IMR-90 (cell line): ENCODE measurements at regions not wholly inside any gene's neighbourhood (a gene's known extent, or its start where the extent isn't known, plus 50 kb on each side); places are given as distances from the start of the nearest gene placed in this dataset.

ENCODE experiments used
- ATAC-seq: fragments of 200-7000 bp; cut with Tn5 transposase; 2 replicates; pipeline ENCODE4 v1.9.1; 2020; ENCODE audit warnings: low read depth, mild to moderate bottlenecking, moderate library complexity
- BruUV-seq: library from RNA; stranded (reverse); fragments of 400-500 nt; replicated peaks from 2 replicates; lab custom pipeline; 2021; lab: Mats Ljungman, UMichigan
- CTCF ChIA-PET: fragments of 300-600 bp; formaldehyde crosslinking; extraction: SDS; loops from one replicate; lab custom pipeline; 2021; ENCODE audit warnings: antibody characterized with exemption; lab: Yijun Ruan, JAX
- POLR2A ChIA-PET: fragments of 300-600 bp; sonication (Branson Sonifier 250); formaldehyde crosslinking; loops from one replicate; lab custom pipeline; 2022; ENCODE audit warnings: antibody characterized with exemption; ENCODE audit not compliant: unreplicated experiment; lab: Charles Lee
- DNase-seq: peaks from one replicate; pipeline ENCODE4 v3.0.0; 2013
- H2AFZ ChIP-seq: replicated peaks from 2 replicates; pipeline ENCODE3; 2013; ENCODE audit warnings: low read length, mild to moderate bottlenecking; ENCODE audit not compliant: poor library complexity
- H2AK5ac ChIP-seq: 2 replicates; pipeline ENCODE4 v1.6.1; 2013; ENCODE audit warnings: low read depth, low read length, inconsistent platforms
- H2AK9ac ChIP-seq: replicated peaks from 2 replicates; pipeline ENCODE3; 2013; ENCODE audit warnings: mild to moderate bottlenecking, low read depth, low read length, moderate library complexity; ENCODE audit not compliant: poor library complexity
- H2BK120ac ChIP-seq: 2 replicates; pipeline ENCODE4 v1.6.1; 2013; ENCODE audit warnings: low read depth, low read length, inconsistent platforms
- H2BK15ac ChIP-seq: 3 replicates; pipeline ENCODE4 v1.6.1; 2013; ENCODE audit warnings: low read depth, low read length, inconsistent platforms
- H2BK20ac ChIP-seq: 2 replicates; pipeline ENCODE4 v1.6.1; 2013; ENCODE audit warnings: low read depth, mild to moderate bottlenecking, inconsistent platforms, low read length, moderate library complexity
- H2BK5ac ChIP-seq: 2 replicates; pipeline ENCODE4 v1.6.1; 2013; ENCODE audit warnings: mild to moderate bottlenecking, low read depth, low read length, inconsistent platforms; ENCODE audit not compliant: poor library complexity, severe bottlenecking
- H3K14ac ChIP-seq: replicated peaks from 2 replicates; pipeline ENCODE4 v1.6.1; 2013; ENCODE audit warnings: low read depth, low read length, inconsistent platforms
- H3K18ac ChIP-seq: 2 replicates; pipeline ENCODE4 v1.6.1; 2013; ENCODE audit warnings: low read depth, low read length, control low read depth
- H3K23ac ChIP-seq: 2 replicates; pipeline ENCODE4 v1.6.1; 2013; ENCODE audit warnings: low read depth, low read length, inconsistent platforms
- H3K27ac ChIP-seq: 2 replicates; pipeline ENCODE4 v1.5.1; 2013; ENCODE audit warnings: mild to moderate bottlenecking, control low read depth, low read length; ENCODE audit not compliant: insufficient read depth
- H3K27me3 ChIP-seq: 2 replicates; pipeline ENCODE4 v1.6.1; 2013; ENCODE audit warnings: low read length; ENCODE audit not compliant: control insufficient read depth, insufficient read depth
- H3K36me3 ChIP-seq: 2 replicates; pipeline ENCODE4 v1.6.1; 2013; ENCODE audit warnings: low read length, mixed read lengths; ENCODE audit not compliant: control insufficient read depth, insufficient read depth
- H3K4ac ChIP-seq: 2 replicates; pipeline ENCODE4 v1.6.1; 2013; ENCODE audit warnings: low read depth, low read length, inconsistent platforms
- H3K4me1 ChIP-seq: 2 replicates; pipeline ENCODE4 v1.6.1; 2013; ENCODE audit warnings: low read length, mixed read lengths; ENCODE audit not compliant: control insufficient read depth, insufficient read depth
- H3K4me2 ChIP-seq: 2 replicates; pipeline ENCODE4 v1.6.1; 2013; ENCODE audit warnings: low read depth, mild to moderate bottlenecking, control low read depth, low read length, moderate library complexity
- H3K4me3 ChIP-seq: 2 replicates; pipeline ENCODE4 v1.5.1; 2013; ENCODE audit warnings: low read depth, mild to moderate bottlenecking, control low read depth, low read length, moderate library complexity; ENCODE audit not compliant: insufficient read depth
- H3K56ac ChIP-seq: 2 replicates; pipeline ENCODE4 v1.6.1; 2013; ENCODE audit warnings: low read length, inconsistent platforms; ENCODE audit not compliant: insufficient read depth; ENCODE audit errors: extremely low read depth
- H3K79me1 ChIP-seq, 2 experiments: 2 replicates each; pipeline ENCODE4 v1.6.1; 2013; ENCODE audit warnings: low read length in 2 of 2, inconsistent platforms in 1 of 2, low read depth in 1 of 2
- H3K9ac ChIP-seq: 2 replicates; pipeline ENCODE4 v1.6.1; 2013; ENCODE audit warnings: low read depth, low read length, control low read depth
- H3K9me1 ChIP-seq: 2 replicates; pipeline ENCODE4 v1.6.1; 2013; ENCODE audit warnings: low read length, inconsistent platforms; ENCODE audit not compliant: insufficient read depth
- H3K9me3 ChIP-seq: 2 replicates; pipeline ENCODE4 v1.6.1; 2013; ENCODE audit warnings: low read length; ENCODE audit not compliant: control insufficient read depth, insufficient read depth
- H4K20me1 ChIP-seq: 2 replicates; pipeline ENCODE4 v1.6.1; 2013; ENCODE audit warnings: low read length, inconsistent platforms; ENCODE audit not compliant: insufficient read depth
- H4K5ac ChIP-seq: 2 replicates; pipeline ENCODE4 v1.6.1; 2013; ENCODE audit warnings: mild to moderate bottlenecking, low read depth, low read length, control low read depth
- H4K8ac ChIP-seq, 2 experiments: 2 replicates each; pipeline ENCODE4 v1.6.1; 2013; ENCODE audit warnings: low read depth in 2 of 2, low read length in 2 of 2, control low read depth in 1 of 2, inconsistent platforms in 1 of 2
- H4K91ac ChIP-seq: 2 replicates; pipeline ENCODE4 v1.6.1; 2013; ENCODE audit warnings: low read depth, low read length, inconsistent platforms; ENCODE audit not compliant: insufficient read depth
- BHLHE40 ChIP-seq: fragments of 150-350 bp; IDR thresholded peaks from 2 replicates; pipeline ENCODE4 v1.6.1; 2016; ENCODE audit warnings: mild to moderate bottlenecking, low read depth, low read length
- CEBPB ChIP-seq: IDR thresholded peaks from 2 replicates; pipeline ENCODE4 v1.6.1; 2012; ENCODE audit warnings: low read depth, low read length, improper control_type of control experiment
- CHD1 ChIP-seq: IDR thresholded peaks from 2 replicates; pipeline ENCODE4 v1.6.1; 2012; ENCODE audit warnings: low read depth, low read length, improper control_type of control experiment
- CTCF ChIP-seq: conservative IDR thresholded peaks from 2 replicates; pipeline ENCODE4 v1.5.1; 2012; ENCODE audit warnings: mild to moderate bottlenecking, low read depth, low read length, improper control_type of control experiment
- ELK1 ChIP-seq: fragments of 150-350 bp; IDR thresholded peaks from 2 replicates; pipeline ENCODE4 v1.6.1; 2016; ENCODE audit warnings: low read depth, mild to moderate bottlenecking, low read length, moderate library complexity, borderline replicate concordance
- FOS ChIP-seq: fragments of 150-350 bp; IDR thresholded peaks from 2 replicates; pipeline ENCODE4 v1.6.1; 2016; ENCODE audit warnings: low read depth, low read length
- MAFK ChIP-seq: IDR thresholded peaks from 2 replicates; pipeline ENCODE4 v1.6.1; 2012; ENCODE audit warnings: low read depth, low read length, improper control_type of control experiment
- MAZ ChIP-seq: IDR thresholded peaks from 2 replicates; pipeline ENCODE4 v1.6.1; 2012; ENCODE audit warnings: low read depth, mild to moderate bottlenecking, low read length, improper control_type of control experiment, moderate library complexity, borderline replicate concordance
- MXI1 ChIP-seq: IDR thresholded peaks from 2 replicates; pipeline ENCODE4 v1.6.1; 2012; ENCODE audit warnings: low read depth, mild to moderate bottlenecking, low read length, moderate library complexity, borderline replicate concordance
- NFE2L2 ChIP-seq: fragments of 150-350 bp; IDR thresholded peaks from 2 replicates; pipeline ENCODE4 v1.6.1; 2016; ENCODE audit warnings: low read depth, mild to moderate bottlenecking, low read length
- POLR2A ChIP-seq: IDR thresholded peaks from 2 replicates; pipeline ENCODE4 v1.6.1; 2012; ENCODE audit warnings: mild to moderate bottlenecking, low read depth, low read length
- RAD21 ChIP-seq: IDR thresholded peaks from 2 replicates; pipeline ENCODE4 v1.6.1; 2012; ENCODE audit warnings: low read length, improper control_type of control experiment
- RCOR1 ChIP-seq: IDR thresholded peaks from 2 replicates; pipeline ENCODE4 v1.6.1; 2012; ENCODE audit warnings: mild to moderate bottlenecking, low read length, improper control_type of control experiment; ENCODE audit not compliant: insufficient replicate concordance
- RFX5 ChIP-seq: IDR thresholded peaks from 2 replicates; pipeline ENCODE4 v1.8.0; 2012; ENCODE audit warnings: low read depth, mild to moderate bottlenecking, low read length, moderate library complexity
- SMC3 ChIP-seq: fragments of 150-350 bp; IDR thresholded peaks from 2 replicates; pipeline ENCODE4 v1.6.1; 2016; ENCODE audit warnings: low read depth, mild to moderate bottlenecking, antibody characterized with exemption, low read length, moderate library complexity
- USF2 ChIP-seq: fragments of 150-350 bp; IDR thresholded peaks from 2 replicates; pipeline ENCODE4 v1.6.1; 2017; ENCODE audit warnings: mild to moderate bottlenecking, antibody characterized with exemption, low read length, low read depth
- dilution Hi-C: fragments of 300-500 bp; cut with HindIII; formaldehyde crosslinking; loops from one replicate; pipeline ENCODE4 v1.14.3; 2018; ENCODE audit warnings: low sequenced_read_pairs; ENCODE audit not compliant: unreplicated experiment
- in situ Hi-C: fragments of 300-500 bp; cut with MboI; formaldehyde crosslinking; loops from 3 replicates; pipeline ENCODE4 v1.14.3; 2019; ENCODE audit warnings: low sequenced_read_pairs, inconsistent platforms, mixed read lengths
- intact Hi-C: fragments of 100-400 bp; cut with micrococcal nuclease; formaldehyde crosslinking; loops from 2 replicates; pipeline ENCODE4 v1.10.0; 2022

GRCh38 chr12:87775051-87775450, 254.2 kb downstream of the C12orf50 start:
- dilution Hi-C loops = no loop called here
- peak overlapping the region; percentile 58; the same call in 1 of the 2 replicates for H3K18ac ChIP-seq
- no peaks in the 10 kb centered on the region for H3K79me1 ChIP-seq
- H3K27me3 ChIP-seq = no peaks in the 10 kb centered on the region
- H3K4ac ChIP-seq = no peak overlapping the region
- H3K36me3 ChIP-seq = no peaks in the 10 kb centered on the region
- H3K4me2 ChIP-seq = no peak overlapping the region
- no peak overlapping the region for H3K9ac ChIP-seq
- peak overlapping the region; percentile 55; the same call in 1 of the 2 replicates for H4K5ac ChIP-seq
- H2BK20ac ChIP-seq = no peak overlapping the region
- peaks cover 3% of the 10 kb centered on the region; the same call in 1 of the 2 replicates for H3K4me1 ChIP-seq
- POLR2A ChIA-PET = no interaction called here
- H4K91ac ChIP-seq = no peak overlapping the region
- no peak for TF ChIP-seq MXI1
- TF ChIP-seq NFE2L2 = no peak
- TF ChIP-seq RCOR1 = no peak
- no peak for TF ChIP-seq SMC3
- TF ChIP-seq RFX5 = no peak
- TF ChIP-seq MAFK = no peak
- no peak for TF ChIP-seq ELK1
- no peak for TF ChIP-seq BHLHE40
- TF ChIP-seq RAD21 = no peak
- no peak for TF ChIP-seq MAZ
- TF ChIP-seq FOS = no peak
- TF ChIP-seq CHD1 = no peak
- no peak for TF ChIP-seq POLR2A
- no peak for TF ChIP-seq CTCF
- no peak for TF ChIP-seq USF2
- no peak for TF ChIP-seq CEBPB
- peaks cover 3% of the 10 kb centered on the region; the same call in 1 of the 2 replicates for H3K9me3 ChIP-seq
- H3K56ac ChIP-seq = no peak overlapping the region
- no peak for ATAC-seq
- no peak overlapping the region for H2BK120ac ChIP-seq
- BruUV-seq = no TSS peak
- H3K4me3 ChIP-seq = no peak overlapping the region
- H2AK5ac ChIP-seq = no peak overlapping the region
- H4K8ac ChIP-seq = no peak overlapping the region
- no peaks in the 10 kb centered on the region for H4K20me1 ChIP-seq
- H2BK5ac ChIP-seq = no peak overlapping the region
- H3K23ac ChIP-seq = no peak overlapping the region
- CTCF ChIA-PET = interaction anchor here (0.5 to 0.6 kb wide), 3 partner anchors 11 to 278 kb away, joined by 3 to 7 read pairs (median 3); no protein-coding TSS in a partner anchor
- no peak overlapping the region for H2AFZ ChIP-seq
- no peak for DNase-seq
- in situ Hi-C loops = no loop called here
- H3K14ac ChIP-seq = no peak overlapping the region
- H2BK15ac ChIP-seq = no peak overlapping the region
- no peak overlapping the region for H3K27ac ChIP-seq
- no peak overlapping the region for H2AK9ac ChIP-seq
- 0 out of 2 replicates have a peak, but pooled peaks cover 5% of the 10 kb centered on the region for H3K9me1 ChIP-seq
- intact Hi-C loops = no loop called here
